Ammon's horn (tissue), 1 donor: ENCODE measurements at regions not wholly inside any gene's neighbourhood (a gene's known extent, or its start where the extent isn't known, plus 50 kb on each side); places are given as distances from the start of the nearest gene placed in this dataset.

Experiments used
- DNase-seq: peaks from one replicate; pipeline ENCODE4 v3.0.0-alpha.2; 2016; ENCODE audit warnings: low spot score

DNA sequence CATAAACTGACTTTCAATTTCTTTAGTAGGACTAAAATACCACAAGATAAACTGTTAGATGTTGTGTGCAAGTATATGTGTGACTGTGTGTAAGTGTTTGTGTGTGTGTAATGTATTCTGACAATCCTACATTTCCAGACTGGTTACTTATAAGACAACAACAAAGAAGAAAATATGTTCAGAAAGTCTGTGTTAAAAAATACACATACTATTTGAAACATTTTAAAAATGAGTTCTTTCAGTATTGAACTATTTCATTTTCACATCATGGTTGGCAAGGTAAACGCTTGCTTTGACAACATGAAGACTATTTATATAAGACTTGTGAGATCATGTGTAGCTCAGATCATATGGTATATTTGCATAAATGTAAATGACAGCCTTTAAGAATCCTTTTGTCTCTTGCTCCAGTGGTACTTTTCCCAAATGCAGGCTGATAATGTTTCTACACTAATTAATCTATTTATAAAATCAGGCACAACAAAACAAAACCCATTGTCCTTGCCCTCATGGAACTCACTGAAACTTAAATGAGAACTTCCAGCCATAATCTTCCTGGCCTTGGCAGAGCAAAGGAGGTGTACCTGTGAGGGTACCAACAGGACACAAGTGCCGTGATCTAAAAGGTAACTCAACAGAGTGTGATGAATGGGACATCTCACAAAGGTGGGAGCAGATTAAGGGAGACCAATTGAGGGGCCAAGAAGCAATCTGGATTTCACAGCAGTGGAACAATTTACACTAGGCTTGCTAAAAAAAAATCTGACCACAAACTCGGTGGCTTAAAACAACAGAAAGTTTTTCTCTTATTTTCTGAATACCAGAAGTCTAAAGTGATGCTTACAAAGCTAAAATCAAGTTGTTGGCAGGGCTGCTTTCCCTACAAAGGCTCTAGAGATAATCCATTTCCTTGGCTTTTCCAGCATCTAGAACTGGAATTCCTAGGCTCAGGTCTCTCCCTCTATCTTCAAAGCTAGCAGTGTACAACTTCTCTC, 349.0 kb downstream of the TBC1D4 start:
- no peak for DNase-seq

DNA sequence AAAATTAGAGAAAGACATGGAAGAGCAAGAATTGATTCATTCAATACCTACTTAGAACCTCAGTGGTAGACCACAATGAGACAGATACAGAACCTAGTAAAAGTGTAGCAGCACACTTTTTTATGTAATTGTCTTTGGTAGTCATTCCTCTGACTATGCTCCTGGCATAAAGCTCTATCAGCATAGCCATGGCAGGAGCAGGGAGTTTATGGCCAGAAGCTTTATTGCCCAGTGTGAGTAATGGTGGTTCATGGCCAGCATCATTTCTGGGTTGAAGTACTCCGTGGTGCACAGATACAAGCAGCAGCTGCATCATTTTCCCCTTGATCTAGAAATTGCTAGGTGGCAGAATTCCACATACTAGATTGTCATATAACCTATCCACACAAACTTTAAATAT, 352.6 kb downstream of the TBC1D4 start:
- DNase-seq, result no peak

DNA sequence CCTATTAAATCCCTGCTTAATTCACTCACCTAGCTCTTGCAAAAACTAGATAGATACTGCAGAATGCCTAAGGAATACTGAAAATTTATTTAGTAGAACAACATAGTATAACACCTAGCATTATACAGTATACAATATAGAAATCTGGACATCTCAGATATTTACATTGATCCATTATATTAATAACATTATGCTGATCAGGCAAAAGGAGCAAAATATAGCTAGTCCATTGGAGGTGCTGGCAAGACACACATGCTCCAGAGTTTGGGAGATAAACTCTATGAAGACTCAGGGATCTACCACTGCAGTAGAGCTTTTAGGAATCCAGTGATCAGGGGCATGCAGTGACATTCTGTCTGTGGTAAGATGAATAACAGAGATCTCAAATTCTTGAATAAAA, 357.6 kb downstream of the TBC1D4 start:
- no peak for DNase-seq

DNA sequence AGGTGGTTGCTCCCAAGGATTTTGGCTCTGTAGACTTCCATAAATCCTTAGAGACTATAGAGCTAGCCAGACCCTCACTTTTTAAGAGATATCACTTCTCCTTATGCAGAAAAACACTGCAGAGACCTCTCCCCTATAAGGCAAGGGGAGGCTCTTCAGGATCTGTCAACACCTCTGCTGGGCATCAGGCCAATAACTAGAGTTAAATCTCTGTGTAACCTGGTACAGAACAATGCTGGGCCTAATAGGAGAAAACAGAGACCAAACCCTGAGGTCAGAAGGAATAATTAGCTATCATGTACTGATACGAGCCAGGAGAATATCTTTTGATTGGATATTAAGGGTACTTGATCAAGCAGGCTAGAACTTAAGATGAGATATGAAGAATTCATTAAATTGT, 358.5 kb downstream of the TBC1D4 start:
- no peak for DNase-seq

DNA sequence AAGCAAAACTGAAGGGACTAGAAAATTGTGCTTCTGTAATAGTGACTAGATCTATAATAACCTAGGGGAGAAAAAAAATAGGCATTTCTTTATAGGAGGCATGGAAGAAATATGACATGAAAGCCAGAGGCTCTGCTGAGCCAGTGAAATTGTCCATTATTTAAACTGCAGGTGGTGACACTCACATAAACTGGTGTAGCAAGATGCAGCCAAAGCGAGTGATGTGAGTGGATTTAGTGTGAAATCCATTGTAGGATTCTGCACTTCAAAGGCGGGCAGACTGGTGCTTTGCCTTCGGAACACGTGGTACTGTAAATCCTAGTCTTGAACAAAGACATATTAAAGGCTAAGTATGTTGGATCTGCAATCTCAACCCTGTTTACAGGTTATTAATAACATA, 361.9 kb downstream of the TBC1D4 start:
- no peak for DNase-seq

DNA sequence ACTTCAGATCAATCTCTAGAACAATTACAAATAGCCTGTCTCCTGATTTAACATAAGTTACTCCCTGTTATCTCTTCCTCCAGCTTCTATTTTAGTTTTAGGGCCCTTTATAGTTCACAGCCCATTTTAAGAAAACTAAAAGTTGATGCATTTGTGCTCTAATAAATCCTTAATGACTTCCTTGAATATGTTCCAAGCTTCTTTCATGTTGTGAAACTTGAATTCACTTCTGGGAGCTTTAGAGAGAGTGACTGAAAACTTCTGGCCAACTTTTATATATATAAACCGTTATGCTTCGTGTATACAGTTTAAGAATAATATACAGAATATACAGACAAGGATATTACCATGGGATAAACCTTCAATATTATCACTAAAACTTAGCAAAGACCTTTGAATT, 366.8 kb downstream of the TBC1D4 start:
- DNase-seq, result no peak

DNA sequence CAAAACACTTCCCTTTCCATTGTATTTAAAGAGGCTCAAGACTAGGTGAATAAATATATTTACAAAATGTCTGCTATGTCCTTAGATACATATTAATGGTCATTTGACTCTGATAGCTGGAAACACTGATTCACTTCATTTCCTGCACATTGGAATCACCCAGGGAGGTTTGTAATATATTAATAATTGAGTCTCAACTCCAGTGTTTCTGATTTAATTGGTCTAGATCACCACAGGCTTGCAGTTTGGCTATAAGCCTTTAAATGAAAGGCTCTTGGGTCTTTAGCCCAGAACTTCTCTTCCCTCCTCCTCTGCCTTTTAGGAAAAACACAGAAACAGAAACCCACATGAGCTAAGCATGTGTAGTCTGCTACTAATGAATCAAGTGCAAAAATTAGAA, 378.0 kb downstream of the TBC1D4 start:
- DNase-seq, result no peak

DNA sequence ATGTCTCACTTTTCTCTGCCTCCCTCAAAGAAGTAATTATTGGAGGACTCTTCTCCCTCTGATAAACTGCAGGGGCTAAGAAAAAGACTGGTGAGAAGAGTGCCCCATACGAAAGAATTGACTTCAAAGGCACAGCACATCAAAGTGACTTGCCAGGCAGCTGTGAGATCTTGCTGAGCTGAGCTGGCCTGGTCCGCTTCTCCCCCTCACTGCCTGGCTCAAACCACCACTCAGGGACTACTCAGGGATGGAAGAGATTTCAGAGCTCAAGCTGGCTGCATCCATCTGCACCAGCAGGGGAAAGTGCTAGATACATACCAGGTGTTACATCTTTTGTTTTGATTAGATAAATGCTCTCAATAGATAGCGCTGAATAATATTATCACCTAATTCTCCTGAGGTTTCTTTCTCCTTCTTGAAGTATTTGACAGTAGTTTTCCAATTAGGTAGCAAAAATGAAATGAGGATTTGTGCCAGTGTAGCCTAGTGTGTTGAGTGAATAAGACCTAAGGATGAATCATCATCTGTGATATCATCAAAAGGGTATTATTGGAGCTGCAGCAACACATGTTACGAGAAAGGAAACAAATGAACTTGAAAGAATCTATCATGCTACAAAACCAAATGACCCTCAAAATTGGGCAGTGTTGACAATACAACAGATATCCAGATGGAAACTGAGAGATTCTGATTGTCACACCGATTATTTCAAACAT, 379.8 kb downstream of the TBC1D4 start:
- peak; percentile 2 for DNase-seq

DNA sequence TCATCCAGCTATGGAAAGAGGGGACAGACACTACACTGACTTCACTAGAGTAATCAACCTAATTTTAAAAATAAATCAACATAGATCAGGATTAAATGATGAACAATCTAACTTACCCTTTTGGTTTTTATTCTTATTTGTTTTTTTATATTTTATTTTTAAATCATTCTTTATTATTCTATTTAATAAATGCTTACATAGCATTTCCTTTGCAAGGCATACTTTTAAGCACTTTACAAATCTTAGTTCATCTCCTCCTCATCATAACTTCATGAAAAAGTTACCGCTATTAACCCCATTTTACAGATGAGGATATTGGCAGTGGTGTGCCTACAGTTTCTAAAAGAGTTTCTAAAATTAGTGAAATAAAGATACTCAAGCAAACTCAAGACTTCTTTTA, 380.6 kb downstream of the TBC1D4 start:
- no peak for DNase-seq

DNA sequence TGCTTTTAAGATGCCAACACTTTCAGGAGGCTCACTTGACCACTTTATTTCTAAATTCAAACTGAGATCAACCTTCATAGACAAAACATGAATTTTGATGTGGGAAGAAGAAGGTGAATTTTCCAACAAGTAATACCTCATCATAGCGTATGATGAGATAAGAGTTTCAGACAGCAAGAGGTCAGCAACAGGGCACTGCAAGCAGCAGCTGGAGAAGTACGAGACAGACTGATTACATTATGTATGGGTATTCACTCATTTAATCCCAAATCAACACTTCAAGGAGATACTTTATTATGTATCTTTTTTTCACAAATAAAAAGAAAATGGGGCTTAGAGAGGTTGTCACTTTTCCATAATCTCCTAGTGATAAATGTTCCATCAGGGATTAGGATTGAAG, 389.8 kb downstream of the TBC1D4 start:
- no peak for DNase-seq

DNA sequence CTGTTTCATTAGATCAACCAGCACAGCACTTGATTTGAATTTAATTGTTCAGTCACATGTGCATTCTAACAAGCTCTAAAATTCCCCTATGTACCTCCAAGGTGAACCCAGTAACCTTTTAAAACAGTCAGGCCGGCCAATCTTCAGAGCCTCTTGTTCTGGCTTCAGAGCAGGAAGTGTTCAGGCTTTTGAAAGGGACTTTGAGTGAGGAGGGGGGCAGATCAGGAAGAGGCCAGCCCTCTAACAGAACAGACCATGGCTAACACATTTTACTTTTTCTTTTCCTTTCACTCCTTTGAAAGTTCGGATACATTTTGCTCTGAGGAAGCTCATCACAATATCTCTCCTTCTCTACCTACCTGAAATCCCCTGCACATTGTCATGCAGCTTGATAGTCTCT, 390.3 kb downstream of the TBC1D4 start:
- no peak for DNase-seq

DNA sequence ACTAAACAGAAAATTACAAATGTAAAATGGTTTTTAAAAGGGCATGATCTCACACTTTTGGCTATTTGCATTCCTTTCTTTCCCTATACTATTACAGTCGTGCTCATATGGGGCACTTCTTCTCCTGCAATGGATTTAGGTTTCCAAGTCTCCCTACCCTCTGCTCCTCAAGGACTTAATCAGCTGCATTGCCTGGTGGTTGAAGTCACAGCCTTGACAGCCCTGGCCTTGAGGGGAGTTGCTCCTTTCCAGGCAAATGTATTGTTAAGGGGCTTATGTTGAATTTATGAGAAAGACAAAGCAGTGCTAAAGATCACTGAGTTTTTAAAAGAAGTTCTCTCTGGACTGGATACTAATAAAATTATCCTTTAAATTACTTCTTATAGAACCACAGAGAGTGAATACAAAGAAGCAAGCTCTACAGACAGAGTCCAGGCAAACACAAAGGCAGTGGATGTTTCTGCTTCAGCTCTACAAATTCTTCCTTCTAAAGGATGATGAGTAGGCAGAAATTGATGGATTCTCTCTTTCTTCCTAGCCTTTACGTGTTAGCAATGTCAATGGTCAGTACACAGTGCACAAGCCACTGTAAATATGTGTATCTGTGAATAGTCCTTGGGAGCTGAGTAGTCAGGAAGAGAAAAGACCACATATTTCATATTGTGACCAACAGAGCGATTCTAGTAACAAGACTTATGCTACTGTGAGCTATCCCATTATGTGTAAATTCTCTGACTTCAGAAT, 390.9 kb downstream of the TBC1D4 start:
- no peak for DNase-seq

DNA sequence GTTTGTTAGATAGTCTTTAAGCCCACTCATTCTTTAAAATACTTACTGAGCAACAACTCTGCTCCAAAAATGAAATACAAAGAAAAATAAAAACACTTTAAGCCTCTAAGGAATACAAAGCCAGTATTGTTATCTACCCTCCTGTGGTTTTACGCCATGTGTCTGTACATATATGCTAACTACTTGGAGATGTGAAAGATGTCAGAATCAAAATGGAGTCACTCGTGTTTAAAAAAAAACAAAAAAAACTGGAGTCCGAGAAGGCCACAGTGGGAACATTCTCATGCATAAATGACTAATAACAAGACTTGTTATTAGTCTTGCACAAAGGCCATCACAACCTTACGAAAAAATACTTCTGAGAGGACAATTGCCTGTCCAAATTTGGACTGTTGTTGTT, 393.1 kb downstream of the TBC1D4 start:
- DNase-seq, result no peak

DNA sequence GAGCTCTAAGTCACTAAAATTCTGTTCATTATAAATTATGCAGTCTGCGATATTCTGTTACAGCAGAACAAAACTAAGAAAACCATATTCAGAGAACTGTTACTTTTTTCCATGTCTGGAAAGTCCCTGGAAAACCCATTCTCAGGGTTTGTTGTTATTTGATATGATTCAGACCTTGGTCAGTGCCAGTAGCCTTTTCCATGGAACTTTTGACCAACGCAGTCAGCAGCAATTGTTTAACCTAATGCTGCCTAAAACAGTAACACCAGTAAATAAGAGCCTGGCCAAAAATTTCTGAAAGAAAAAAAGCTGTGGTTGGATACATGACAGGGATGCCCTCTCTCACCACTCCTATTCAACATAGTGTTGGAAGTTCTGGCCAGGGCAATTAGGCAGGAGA, 402.7 kb downstream of the TBC1D4 start:
- no peak for DNase-seq

DNA sequence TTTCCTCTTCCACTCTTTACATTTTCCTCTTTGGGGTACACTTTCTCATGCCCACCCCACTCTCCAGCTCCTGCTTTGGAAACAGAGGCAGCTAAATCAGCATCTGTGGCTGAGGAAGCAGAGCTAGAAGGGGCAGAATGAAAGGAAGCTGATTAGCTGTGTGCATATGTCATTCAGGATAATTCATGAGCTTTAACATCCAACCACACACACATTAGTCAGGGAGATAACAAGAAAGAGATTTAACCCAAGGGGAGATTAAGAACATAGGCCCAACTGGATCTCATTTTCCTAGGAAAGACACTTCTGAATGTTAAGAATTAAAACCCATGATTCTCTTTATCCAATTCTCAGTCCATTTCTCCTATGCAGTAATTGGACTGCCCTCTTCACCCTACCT, 405.5 kb downstream of the TBC1D4 start:
- DNase-seq, result no peak

DNA sequence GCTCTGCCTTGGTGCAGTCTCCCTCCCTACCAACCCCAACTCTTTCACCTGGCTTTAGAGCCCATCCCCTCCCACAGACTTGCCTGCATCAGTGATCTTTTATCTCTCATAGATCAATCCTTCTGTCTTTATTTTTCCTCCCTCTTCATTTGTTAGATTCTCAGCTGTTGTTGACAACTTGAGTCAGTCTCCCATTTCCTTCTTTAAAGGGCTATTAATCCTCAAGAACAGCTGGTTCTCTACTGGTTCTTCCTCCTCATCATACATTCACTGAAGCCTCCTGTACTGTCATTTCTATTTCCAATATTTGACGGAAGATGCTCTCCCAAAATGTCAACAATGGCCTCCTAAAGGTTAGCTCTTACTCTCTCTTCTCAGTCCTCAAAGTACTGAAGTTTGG, 408.2 kb downstream of the TBC1D4 start:
- DNase-seq, result no peak

DNA sequence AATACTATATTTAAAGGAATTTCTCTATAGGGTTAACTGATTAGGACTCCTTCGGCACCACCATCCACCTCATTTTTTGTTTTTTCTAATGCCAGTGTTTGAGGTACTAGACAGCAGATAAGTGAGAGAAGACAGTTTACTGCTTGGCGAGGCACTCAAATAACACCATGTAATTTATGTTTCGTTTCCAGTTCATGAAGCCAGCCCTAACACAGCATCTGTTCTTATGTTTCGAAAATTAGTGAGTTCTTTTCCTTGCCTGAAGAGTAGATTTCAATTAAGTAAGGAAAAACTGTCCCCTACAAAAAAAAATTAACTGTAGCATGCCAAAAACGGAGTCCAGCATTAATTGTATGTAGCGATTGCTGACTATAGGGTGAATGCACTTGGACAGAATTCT, 409.1 kb downstream of the TBC1D4 start:
- no peak for DNase-seq

DNA sequence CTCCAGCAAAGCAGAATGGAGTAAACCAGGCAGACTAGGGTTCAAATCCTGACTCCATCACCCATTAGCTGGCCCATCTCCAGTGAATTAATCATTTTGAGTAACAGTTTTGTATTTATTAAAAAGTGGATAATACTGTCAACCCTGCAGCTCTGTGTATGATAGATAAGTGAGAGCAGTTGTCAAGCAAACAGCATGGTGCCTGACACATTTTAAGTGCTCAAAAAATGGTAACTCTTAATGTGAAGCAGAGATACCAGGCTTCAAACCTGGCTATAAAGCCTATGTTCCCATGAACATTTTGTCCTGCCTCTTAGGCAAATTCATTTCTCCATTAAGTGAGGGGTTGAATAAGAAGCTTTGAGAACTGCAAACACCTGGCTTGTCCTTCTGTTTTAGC, 409.6 kb downstream of the TBC1D4 start:
- no peak for DNase-seq

DNA sequence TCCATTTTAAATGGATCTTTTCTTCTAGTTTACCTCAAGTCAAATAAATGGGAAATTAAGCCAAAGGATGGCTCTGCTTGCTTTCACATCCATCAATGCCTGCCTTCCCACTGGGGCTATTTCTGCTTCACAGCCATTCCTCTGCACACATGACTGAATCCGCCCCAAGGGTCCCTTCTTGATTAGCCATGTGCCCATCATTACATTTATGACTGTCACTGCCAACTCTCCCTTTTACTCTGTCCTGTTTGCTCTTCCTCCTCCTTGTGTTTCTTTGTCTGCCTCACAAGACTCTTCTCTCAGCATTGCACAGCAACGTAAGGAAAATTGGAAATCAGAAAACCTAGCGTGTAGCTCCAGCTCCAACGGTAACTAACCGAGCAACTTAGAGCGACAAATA, 410.2 kb downstream of the TBC1D4 start:
- DNase-seq, result no peak

DNA sequence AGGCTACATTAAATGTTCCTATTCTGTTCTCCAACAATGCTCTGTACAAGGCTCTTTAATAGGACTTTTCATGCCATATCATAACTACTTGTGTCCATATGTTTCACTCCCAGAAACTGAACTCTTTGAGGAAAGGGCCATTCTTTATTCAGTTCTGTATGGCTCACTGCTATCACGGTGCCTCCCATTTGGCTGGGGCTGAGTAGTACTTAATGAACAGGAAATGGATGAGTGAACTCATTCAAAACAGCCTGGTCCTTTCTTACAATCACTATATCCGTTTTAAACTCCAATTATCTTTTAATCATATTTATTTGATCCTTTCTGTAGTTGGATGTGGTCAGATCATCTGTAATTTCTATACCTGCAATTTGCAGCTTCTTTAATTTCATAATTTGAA, 410.6 kb downstream of the TBC1D4 start:
- DNase-seq, result no peak

DNA sequence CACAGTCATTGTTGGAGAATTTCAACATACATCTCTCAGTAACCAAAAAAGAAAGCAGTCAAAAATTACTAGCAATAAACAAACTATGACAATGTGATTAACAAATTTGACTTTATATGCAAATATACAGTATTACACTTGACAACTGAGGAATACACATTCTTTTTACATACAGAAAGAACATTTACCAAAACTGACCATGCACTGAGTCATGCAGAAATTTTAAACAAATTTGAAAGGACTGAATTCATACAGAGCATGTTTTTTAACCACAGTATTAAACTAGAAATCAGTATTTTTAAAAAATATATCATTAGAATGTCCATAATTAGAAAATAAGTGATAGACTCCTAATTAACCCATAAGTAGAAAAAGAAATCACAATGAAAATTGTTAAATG, 420.1 kb downstream of the TBC1D4 start:
- DNase-seq, result no peak

DNA sequence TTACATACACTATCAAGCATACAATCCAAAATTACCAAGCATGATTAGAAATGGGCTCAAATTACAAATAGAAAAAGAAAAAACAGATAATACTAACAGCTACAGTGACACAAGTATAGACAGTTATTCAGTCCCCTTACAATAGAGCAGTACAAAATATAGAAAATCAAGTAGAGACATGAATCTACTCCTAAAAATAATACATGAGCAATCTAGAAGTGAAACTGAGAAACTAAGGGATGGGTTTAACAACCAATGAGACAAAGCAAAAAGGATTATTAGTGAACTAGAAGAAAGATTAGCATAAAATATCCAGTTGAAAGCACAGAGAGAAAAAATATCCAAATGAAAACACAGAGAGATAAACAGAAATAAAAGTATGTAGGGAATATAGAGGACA, 426.7 kb downstream of the TBC1D4 start:
- DNase-seq, result no peak

DNA sequence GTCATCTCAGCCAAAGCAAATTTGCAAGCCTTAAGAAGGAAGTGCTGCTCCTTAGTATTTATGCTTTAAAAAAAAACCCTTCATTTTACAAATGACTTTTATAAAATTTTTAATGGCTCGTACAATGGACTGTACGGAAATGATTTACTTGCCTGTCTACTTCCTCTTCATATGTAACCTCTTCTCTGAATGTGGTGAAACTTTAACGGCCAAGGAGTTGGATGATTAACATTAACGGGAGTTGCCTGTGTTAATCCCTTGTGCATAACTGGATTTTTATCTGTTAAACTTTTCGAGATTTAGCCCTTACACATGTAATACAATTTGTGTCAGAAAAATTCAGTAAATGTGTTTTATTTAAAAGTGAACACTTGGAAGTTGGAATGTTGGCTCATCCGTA, 429.4 kb downstream of the TBC1D4 start:
- no peak for DNase-seq
